HepG2 (cell line): ENCODE measurements at regions not wholly inside any gene's neighbourhood (a gene's known extent, or its start where the extent isn't known, plus 50 kb on each side); places are given as distances from the start of the nearest gene placed in this dataset.

Experiments
- ATAC-seq: fragments of 200-7000 bp; cut with Tn5 transposase; 3 replicates; pipeline ENCODE4 v1.9.1; 2020; ENCODE audit warnings: mild to moderate bottlenecking, moderate library complexity
- BruUV-seq: library from RNA; stranded (reverse); fragments of 400-500 nt; replicated peaks from 2 replicates; lab custom pipeline; 2021; lab: Mats Ljungman, UMichigan
- CTCF ChIA-PET: fragments of 300-600 bp; formaldehyde crosslinking; extraction: SDS; loops from one replicate; lab custom pipeline; 2021; ENCODE audit warnings: low total read pairs, inconsistent platforms, low intra/inter-chr PET ratio; lab: Yijun Ruan, JAX
- POLR2A ChIA-PET: fragments of 350-600 bp; sonication (Branson Sonifier 250); formaldehyde crosslinking; loops from one replicate; lab custom pipeline; 2020; ENCODE audit warnings: antibody characterized with exemption, inconsistent platforms; lab: Yijun Ruan, JAX
- DNase-seq: peaks from one replicate; pipeline ENCODE4 v3.0.0-alpha.2; 2015; ENCODE audit warnings: low spot score
- FAIRE-seq: peaks from 3 replicates; lab custom pipeline; 2011; peaks lifted over from hg19 to GRCh38; lab: Jason Lieb, UNC
- H2AFZ ChIP-seq: one replicate; pipeline ENCODE4 v1.6.1; 2011; ENCODE audit warnings: low read length, inconsistent platforms
- H3K27ac ChIP-seq: fragments of 300-600 bp; 3 replicates; pipeline ENCODE4 v1.8.0; 2011; ENCODE audit warnings: mixed run types, mild to moderate bottlenecking, mixed read lengths, low read length, inconsistent platforms; ENCODE audit not compliant: insufficient read depth; ENCODE audit errors: extremely low read length
- H3K27me3 ChIP-seq, 2 experiments: fragments of 200-600 bp in 1 of 2; 2 replicates in 1 of 2; 3 replicates in 1 of 2; pipeline versions ENCODE4 v1.6.0 to v1.8.0; 2011; ENCODE audit warnings: low read length in 2 of 2, mild to moderate bottlenecking in 2 of 2, moderate library complexity in 2 of 2, inconsistent platforms in 1 of 2; ENCODE audit not compliant: insufficient read depth in 2 of 2, control insufficient read depth in 1 of 2
- H3K36me3 ChIP-seq, 2 experiments: fragments of 200-600 bp in 1 of 2; replicated peaks in 1 of 2; 2 replicates in 1 of 2; 3 replicates in 1 of 2; pipeline versions ENCODE4 v1.5.1 to v1.8.0; 2011; ENCODE audit warnings: low read length in 2 of 2, inconsistent platforms in 1 of 2; ENCODE audit not compliant: insufficient read depth in 2 of 2, control insufficient read depth in 1 of 2
- H3K4me1 ChIP-seq: 2 replicates; pipeline ENCODE4 v1.5.1; 2012; ENCODE audit warnings: low read length, inconsistent platforms; ENCODE audit not compliant: insufficient read depth
- H3K4me2 ChIP-seq: 2 replicates; pipeline ENCODE4 v1.6.0; 2011; ENCODE audit warnings: low read depth, low read length, inconsistent platforms
- H3K4me3 ChIP-seq, 3 experiments: fragments of 200-600 bp in 1 of 3; sonication (generic), shearing (Covaris generic) in 1 of 3; replicated peaks in 1 of 3; 2 replicates each; pipeline ENCODE4 v1.5.1; 2011 to 2016; ENCODE audit warnings: low read length in 3 of 3, inconsistent platforms in 2 of 3, low read depth in 2 of 3, mild to moderate bottlenecking in 2 of 3, control low read depth in 1 of 3, mixed read lengths in 1 of 3; ENCODE audit not compliant: insufficient read depth in 1 of 3
- H3K79me2 ChIP-seq: one replicate; pipeline ENCODE4 v1.6.1; 2011; ENCODE audit warnings: low read length, inconsistent platforms; ENCODE audit not compliant: insufficient read depth
- H3K9ac ChIP-seq: 2 replicates; pipeline ENCODE4 v1.6.0; 2011; ENCODE audit warnings: mild to moderate bottlenecking, low read depth, low read length, inconsistent platforms; ENCODE audit not compliant: insufficient read depth
- H3K9me3 ChIP-seq: 2 replicates; pipeline ENCODE4 v1.5.1; 2012; ENCODE audit warnings: mild to moderate bottlenecking, low read length
- H4K20me1 ChIP-seq: 2 replicates; pipeline ENCODE4 v1.6.0; 2011; ENCODE audit warnings: inconsistent platforms, mild to moderate bottlenecking, low read length, moderate library complexity; ENCODE audit not compliant: insufficient read depth
- RFXANK ChIP-seq: IDR thresholded peaks from 2 replicates; pipeline ENCODE4 v1.6.1; 2016
- ZNF235 ChIP-seq: sonication (generic); formaldehyde crosslinking; IDR thresholded peaks from 2 replicates; pipeline ENCODE4 v1.8.1; 2023; ENCODE audit warnings: mild to moderate bottlenecking, missing genetic modification reagents, borderline replicate concordance
- ZNF33B ChIP-seq: sonication (generic); formaldehyde crosslinking; IDR thresholded peaks from 2 replicates; pipeline ENCODE4 v1.5.1; 2020; ENCODE audit warnings: mild to moderate bottlenecking, missing genetic modification reagents
- ZNF713 ChIP-seq: sonication (generic); formaldehyde crosslinking; IDR thresholded peaks from 2 replicates; pipeline ENCODE4 v1.4.0; 2020; ENCODE audit warnings: mild to moderate bottlenecking, missing genetic modification reagents
- WGBS: methylation state at CpG from one replicate; pipeline ENCODE4 v1.1.6; 2017; ENCODE audit warnings: low lambda C conversion rate; 5-methylcytosine and 5-hydroxymethylcytosine counted together
- in situ Hi-C: cut with HindIII; loops from 2 replicates; pipeline ENCODE4 v1.10.0; 2017; ENCODE audit warnings: low pct_unique_long_range_greater_than_20kb; ENCODE audit not compliant: extremely low pct_ligation_motif_present
- intact Hi-C: fragments of 100-400 bp; cut with micrococcal nuclease; formaldehyde crosslinking; loops from one replicate; pipeline ENCODE4 v1.10.0; 2022; ENCODE audit not compliant: unreplicated experiment
- TF ChIP-seq, protein P1 (sequence below): sonication (generic); formaldehyde crosslinking; IDR thresholded peaks from 2 replicates; pipeline ENCODE4 v1.4.0; 2020; ENCODE audit warnings: missing genetic modification reagents, borderline replicate concordance

DNA sequence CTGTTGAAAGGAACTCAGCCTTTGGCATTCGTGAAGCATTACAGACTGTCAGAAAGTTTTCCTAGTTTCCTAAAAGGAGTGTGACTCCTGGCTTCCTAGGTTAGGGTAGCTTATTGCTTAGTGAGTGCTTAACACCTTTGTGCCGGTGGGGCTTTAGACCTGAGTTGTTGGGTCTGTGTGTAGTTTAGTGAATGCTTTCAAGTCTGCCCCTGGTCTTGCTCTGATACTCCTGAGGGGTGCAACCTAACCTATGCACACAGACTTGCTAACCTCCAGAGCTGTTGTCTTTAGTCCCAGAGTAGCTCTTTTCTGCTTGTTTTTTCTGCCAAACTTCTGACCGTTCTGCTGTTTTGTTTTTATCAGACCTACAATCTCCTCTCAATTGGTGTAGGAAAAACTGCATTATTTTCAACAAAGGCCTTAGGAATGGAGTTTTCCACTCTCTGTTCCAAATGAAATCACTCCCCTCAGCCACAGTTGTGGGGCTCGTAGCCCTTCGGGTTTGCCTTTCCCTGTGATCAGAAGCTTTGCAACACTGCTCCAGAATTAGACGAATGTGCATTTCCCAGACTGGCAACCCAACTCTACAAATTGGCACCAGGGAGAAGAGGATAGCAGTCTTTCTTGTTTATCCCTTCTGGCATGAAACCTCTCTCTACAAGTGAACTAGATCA lies 1399.1 kb upstream of the PCDH7 start:
- H3K4me2 ChIP-seq = no peak overlapping the region
- intact Hi-C loops = loop anchor here (5.0 kb wide), 1 partner anchor 1156 kb away; no protein-coding TSS in a partner anchor
- no peak overlapping the region for H3K27ac ChIP-seq
- H3K9me3 ChIP-seq = peaks cover 48% of the 10 kb centered on the region
- no peak for DNase-seq
- TF ChIP-seq RFXANK (CRISPR knock-in tag) (no peak), ZNF713 (CRISPR knock-in tag) (no peak), ZNF33B (CRISPR knock-in tag) (no peak), ZNF235 (CRISPR knock-in tag) (no peak)
- TF ChIP-seq, protein P1, sequence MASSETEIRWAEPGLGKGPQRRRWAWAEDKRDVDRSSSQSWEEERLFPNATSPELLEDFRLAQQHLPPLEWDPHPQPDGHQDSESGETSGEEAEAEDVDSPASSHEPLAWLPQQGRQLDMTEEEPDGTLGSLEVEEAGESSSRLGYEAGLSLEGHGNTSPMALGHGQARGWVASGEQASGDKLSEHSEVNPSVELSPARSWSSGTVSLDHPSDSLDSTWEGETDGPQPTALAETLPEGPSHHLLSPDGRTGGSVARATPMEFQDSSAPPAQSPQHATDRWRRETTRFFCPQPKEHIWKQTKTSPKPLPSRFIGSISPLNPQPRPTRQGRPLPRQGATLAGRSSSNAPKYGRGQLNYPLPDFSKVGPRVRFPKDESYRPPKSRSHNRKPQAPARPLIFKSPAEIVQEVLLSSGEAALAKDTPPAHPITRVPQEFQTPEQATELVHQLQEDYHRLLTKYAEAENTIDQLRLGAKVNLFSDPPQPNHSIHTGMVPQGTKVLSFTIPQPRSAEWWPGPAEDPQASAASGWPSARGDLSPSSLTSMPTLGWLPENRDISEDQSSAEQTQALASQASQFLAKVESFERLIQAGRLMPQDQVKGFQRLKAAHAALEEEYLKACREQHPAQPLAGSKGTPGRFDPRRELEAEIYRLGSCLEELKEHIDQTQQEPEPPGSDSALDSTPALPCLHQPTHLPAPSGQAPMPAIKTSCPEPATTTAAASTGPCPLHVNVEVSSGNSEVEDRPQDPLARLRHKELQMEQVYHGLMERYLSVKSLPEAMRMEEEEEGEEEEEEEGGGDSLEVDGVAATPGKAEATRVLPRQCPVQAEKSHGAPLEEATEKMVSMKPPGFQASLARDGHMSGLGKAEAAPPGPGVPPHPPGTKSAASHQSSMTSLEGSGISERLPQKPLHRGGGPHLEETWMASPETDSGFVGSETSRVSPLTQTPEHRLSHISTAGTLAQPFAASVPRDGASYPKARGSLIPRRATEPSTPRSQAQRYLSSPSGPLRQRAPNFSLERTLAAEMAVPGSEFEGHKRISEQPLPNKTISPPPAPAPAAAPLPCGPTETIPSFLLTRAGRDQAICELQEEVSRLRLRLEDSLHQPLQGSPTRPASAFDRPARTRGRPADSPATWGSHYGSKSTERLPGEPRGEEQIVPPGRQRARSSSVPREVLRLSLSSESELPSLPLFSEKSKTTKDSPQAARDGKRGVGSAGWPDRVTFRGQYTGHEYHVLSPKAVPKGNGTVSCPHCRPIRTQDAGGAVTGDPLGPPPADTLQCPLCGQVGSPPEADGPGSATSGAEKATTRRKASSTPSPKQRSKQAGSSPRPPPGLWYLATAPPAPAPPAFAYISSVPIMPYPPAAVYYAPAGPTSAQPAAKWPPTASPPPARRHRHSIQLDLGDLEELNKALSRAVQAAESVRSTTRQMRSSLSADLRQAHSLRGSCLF (CRISPR knock-in tag) = no peak
- TF ChIP-seq, all 625 proteins: peak for 0
- no peak overlapping the region for H2AFZ ChIP-seq
- no TSS peak for BruUV-seq
- in situ Hi-C loops = no loop called here
- no peak overlapping the region for H3K4me3 ChIP-seq
- ChIA-PET POLR2A (no interaction called here), CTCF (no interaction called here)
- H3K36me3 ChIP-seq = no peaks in the 10 kb centered on the region
- no peaks in the 10 kb centered on the region for H4K20me1 ChIP-seq
- H3K79me2 ChIP-seq = no peaks in the 10 kb centered on the region
- ATAC-seq (no peak), FAIRE-seq (no peak)
- no peaks in the 10 kb centered on the region for H3K4me1 ChIP-seq
- no peak overlapping the region for H3K9ac ChIP-seq
- 9% methylated on average over 6 of the region's 6 CpGs for WGBS
- no peaks in the 10 kb centered on the region for H3K27me3 ChIP-seq
